PFSK-1 (cell line): ENCODE measurements at regions not wholly inside any gene's neighbourhood (a gene's known extent, or its start where the extent isn't known, plus 50 kb on each side); places are given as distances from the start of the nearest gene placed in this dataset.

ENCODE experiments used
- FOXP2 ChIP-seq: optimal IDR thresholded peaks from 2 replicates; pipeline ENCODE3; 2011; ENCODE audit warnings: borderline replicate concordance, control low read depth, inconsistent platforms; ENCODE audit not compliant: insufficient read depth; ENCODE audit errors: extremely low read length, extremely low read depth
- POLR2AphosphoS5 ChIP-seq: IDR thresholded peaks from 2 replicates; pipeline ENCODE4 v1.6.1; 2012; ENCODE audit warnings: low read depth, mild to moderate bottlenecking, control low read depth, low read length, moderate library complexity
- REST ChIP-seq, 2 experiments: IDR thresholded peaks; 2 replicates each; pipeline versions ENCODE4 v1.6.1 to v1.8.0; 2011 to 2012; ENCODE audit warnings: low read depth in 2 of 2, low read length in 2 of 2, control low read depth in 1 of 2, inconsistent platforms in 1 of 2, mild to moderate bottlenecking in 1 of 2, moderate library complexity in 1 of 2; ENCODE audit not compliant: insufficient read depth in 1 of 2
- SIN3A ChIP-seq: IDR thresholded peaks from 2 replicates; pipeline ENCODE4 v1.6.1; 2012; ENCODE audit warnings: mild to moderate bottlenecking, low read length, moderate library complexity, borderline replicate concordance; ENCODE audit not compliant: insufficient read depth
- TAF1 ChIP-seq: IDR thresholded peaks from 2 replicates; pipeline ENCODE4 v1.6.1; 2012; ENCODE audit warnings: low read length, control low read depth, borderline replicate concordance; ENCODE audit not compliant: insufficient read depth

- TF ChIP-seq POLR2AphosphoS5, result no peak
- TF ChIP-seq FOXP2, result no peak
- TF ChIP-seq TAF1, result no peak
- no peak for TF ChIP-seq REST (IDR thresholded peaks at IDR 0.05; ENCODE audit: insufficient read depth in 1 of 2, low read depth in 2 of 2, low read length in 2 of 2)
- no peak for TF ChIP-seq SIN3A
Measured at GRCh38 chr10:121355161-121355560, 243.1 kb downstream of the FGFR2 start.

DNA sequence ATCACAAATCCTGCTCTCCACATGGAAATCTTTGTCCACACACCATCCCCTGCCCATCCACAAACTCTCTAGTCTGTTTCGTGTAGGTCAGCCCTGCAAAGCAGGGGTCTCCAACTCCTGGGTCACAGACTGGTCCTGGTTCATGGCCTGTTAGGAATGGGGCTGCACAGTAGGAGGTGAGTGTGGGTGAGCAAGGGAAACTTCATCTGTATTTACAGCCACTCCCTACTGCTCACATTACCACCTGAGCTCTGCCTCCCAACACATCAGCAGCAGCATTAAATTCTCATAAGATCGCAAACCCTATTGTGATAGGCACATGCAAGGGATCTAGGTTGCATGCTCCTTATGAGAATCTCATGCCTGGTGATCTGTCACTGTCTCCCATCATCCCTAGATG lies 242.1 kb downstream of the FGFR2 start:
- TF ChIP-seq POLR2AphosphoS5 (no peak), REST (IDR thresholded peaks at IDR 0.05; ENCODE audit: insufficient read depth in 1 of 2, low read depth in 2 of 2, low read length in 2 of 2) (no peak), TAF1 (no peak), FOXP2 (no peak), SIN3A (no peak)

GRCh38 chr10:121357401-121357800 lies 240.8 kb downstream of the FGFR2 start:
- TF ChIP-seq TAF1, result no peak
- no peak for TF ChIP-seq FOXP2
- TF ChIP-seq REST (IDR thresholded peaks at IDR 0.05; ENCODE audit: insufficient read depth in 1 of 2, low read depth in 2 of 2, low read length in 2 of 2), result no peak
- TF ChIP-seq SIN3A, result no peak
- TF ChIP-seq POLR2AphosphoS5, result no peak

- TF ChIP-seq TAF1 (no peak), FOXP2 (no peak), POLR2AphosphoS5 (no peak), REST (IDR thresholded peaks at IDR 0.05; ENCODE audit: insufficient read depth in 1 of 2, low read depth in 2 of 2, low read length in 2 of 2) (no peak), SIN3A (no peak)
Measured at GRCh38 chr10:121362026-121362425, 236.2 kb downstream of the FGFR2 start.

GRCh38 chr10:121365566-121365965 lies 232.7 kb downstream of the FGFR2 start:
- TF ChIP-seq TAF1, result no peak
- no peak for TF ChIP-seq FOXP2
- TF ChIP-seq SIN3A, result no peak
- no peak for TF ChIP-seq REST (IDR thresholded peaks at IDR 0.05; ENCODE audit: insufficient read depth in 1 of 2, low read depth in 2 of 2, low read length in 2 of 2)
- no peak for TF ChIP-seq POLR2AphosphoS5
